HG03354 (cell line): ENCODE measurements at regions not wholly inside any gene's neighbourhood (a gene's known extent, or its start where the extent isn't known, plus 50 kb on each side); places are given as distances from the start of the nearest gene placed in this dataset.
A peak's percentile ranks its signal among the peaks of the same experiment; 100 is the strongest.

Experiments used
- ATAC-seq: cut with Tn5 transposase; IDR thresholded peaks from one replicate; pipeline ENCODE4 v1.9.1; 2021; ENCODE audit warnings: mild to moderate bottlenecking; ENCODE audit not compliant: unreplicated experiment, poor library complexity, severe bottlenecking

DNA sequence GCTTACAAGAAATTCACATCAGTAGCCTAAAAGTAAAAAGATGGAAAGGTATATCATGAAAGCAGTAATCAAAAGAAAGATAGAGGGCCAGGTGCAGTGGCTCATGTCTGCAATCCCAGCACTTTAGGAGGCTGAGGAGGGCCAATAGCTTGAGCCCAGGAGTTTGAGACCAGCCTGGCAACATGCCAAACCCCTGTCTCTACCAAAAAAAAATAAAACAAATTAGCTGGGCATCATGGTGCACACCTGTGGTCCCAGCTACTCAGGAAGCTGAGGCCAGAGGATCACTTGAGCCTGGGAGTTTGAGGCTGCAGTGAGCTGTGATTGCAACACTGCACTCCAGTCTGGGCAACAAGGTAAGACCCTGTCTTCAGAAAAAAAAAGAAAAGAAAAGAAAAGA, 55.5 kb downstream of the GSPT2 start:
- ATAC-seq = no peak

- ATAC-seq = peak; percentile 94
These were observed 59.9 kb downstream of the GSPT2 start for GRCh38 chrX:51802917-51803688.

- ATAC-seq = no peak
These were observed 60.6 kb downstream of the GSPT2 start for GRCh38 chrX:51803833-51804232.

DNA sequence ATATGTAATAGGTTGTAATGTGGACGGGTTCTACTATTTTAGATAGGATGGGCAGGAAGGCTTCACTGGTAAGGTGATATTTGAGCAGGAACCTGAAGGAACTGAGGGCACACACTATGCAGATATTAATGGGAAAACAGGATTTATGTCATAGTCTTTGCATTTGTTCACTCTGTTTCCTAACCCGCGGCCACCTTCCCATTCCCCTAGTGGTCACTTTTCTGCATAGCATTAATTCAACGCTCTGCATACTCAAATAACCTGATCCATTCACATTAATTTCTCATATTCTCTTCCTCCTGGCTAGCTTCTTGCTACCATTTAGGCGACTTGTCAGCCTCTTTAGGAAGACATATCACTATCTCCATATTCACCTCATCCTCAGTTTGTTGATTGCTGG, 61.5 kb downstream of the GSPT2 start:
- no peak for ATAC-seq

GRCh38 chrX:51813886-51814460, 70.7 kb downstream of the GSPT2 start:
- no peak for ATAC-seq

- ATAC-seq = no peak
These were observed 69.4 kb upstream of the MAGED1 start for GRCh38 chrX:51824061-51824460.

GRCh38 chrX:51825436-51825835, 68.0 kb upstream of the MAGED1 start:
- ATAC-seq = no peak

- ATAC-seq = no peak
These were observed 59.3 kb upstream of the MAGED1 start for GRCh38 chrX:51834076-51834475.

DNA sequence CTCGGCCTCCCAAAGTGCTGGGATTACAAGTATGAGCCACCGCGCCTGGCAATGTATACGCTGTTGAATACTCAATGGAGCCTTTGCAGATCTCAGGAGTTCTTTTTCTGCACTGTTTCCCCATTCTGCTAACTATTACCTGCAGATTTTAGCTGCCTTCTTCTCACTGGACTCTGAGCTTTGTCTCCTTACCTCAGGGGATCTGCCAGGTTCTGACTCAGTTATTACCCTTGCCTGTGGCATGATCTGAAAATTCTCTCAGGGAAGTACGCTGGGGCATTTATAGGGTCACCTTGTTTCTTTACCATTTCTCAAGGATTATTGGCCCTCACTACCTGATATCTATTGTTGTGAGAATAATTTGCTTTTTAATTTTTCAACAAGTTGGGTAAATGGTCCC, 56.6 kb upstream of the MAGED1 start:
- ATAC-seq = no peak

DNA sequence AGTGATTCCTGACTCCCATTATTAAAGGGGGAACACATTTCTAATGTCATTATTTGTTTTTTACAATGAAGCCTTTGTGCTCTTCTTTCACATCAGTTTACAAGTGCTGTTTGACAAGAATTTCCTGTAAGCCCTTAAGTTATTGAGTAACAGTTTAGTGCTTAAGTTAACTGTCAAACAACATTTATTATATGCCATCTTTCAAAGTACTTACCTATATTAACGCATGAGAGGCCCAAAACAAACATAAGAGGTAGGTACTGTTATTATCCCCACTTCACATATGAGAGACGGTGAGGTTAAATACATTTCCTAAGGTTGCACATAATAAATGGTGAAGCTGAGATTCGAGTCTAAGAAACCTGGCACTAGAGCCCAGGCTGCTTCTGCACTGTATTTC, 56.0 kb upstream of the MAGED1 start:
- ATAC-seq = no peak

DNA sequence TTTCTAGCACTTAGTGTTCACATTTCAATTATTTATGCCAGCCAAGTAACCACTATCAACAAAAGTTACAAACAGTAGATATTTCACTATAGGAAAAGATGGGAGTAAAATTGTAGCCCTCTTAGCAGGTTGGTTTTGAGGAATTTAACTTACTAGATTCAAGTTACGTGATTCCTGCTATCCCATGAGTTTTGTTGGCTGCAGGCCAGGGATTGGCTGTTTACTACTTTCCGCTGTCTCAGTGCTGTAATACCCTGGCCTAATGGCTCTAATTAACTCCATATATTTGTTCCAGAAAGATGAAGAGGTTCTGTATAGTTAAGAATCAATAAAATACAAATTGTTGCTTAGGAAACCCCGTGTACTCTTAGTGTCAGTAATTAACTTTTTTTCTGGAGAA, 55.5 kb upstream of the MAGED1 start:
- ATAC-seq = no peak
